SK-N-SH (cell line): ENCODE measurements at regions not wholly inside any gene's neighbourhood (a gene's known extent, or its start where the extent isn't known, plus 50 kb on each side); places are given as distances from the start of the nearest gene placed in this dataset.
A peak's percentile ranks its signal among the peaks of the same experiment; 100 is the strongest.

ENCODE experiments used
- CTCF ChIA-PET: fragments of 300-600, 350-600 bp; formaldehyde crosslinking; extraction: SDS; loops from one replicate; lab custom pipeline; 2021; lab: Yijun Ruan, JAX
- POLR2A ChIA-PET: fragments of 350-600 bp; sonication (Branson Sonifier 250); formaldehyde crosslinking; extraction: SDS; loops from one replicate; lab custom pipeline; 2020; ENCODE audit warnings: antibody characterized with exemption, inconsistent platforms; lab: Yijun Ruan, JAX
- DNase-seq: peaks from one replicate; pipeline ENCODE4 v3.0.0; 2012
- H2AFZ ChIP-seq: fragments of 200-600 bp; sonication (generic); 2 replicates; pipeline ENCODE4 v1.8.1; 2016; ENCODE audit warnings: antibody characterized with exemption, mild to moderate bottlenecking, low read depth
- H3F3A ChIP-seq: fragments of 200-600 bp; sonication (generic); replicated peaks from 2 replicates; pipeline ENCODE3; 2016; ENCODE audit warnings: antibody characterized with exemption, mild to moderate bottlenecking; ENCODE audit not compliant: insufficient read depth
- H3K27ac ChIP-seq, 2 experiments: fragments of 200-500 bp in 1 of 2; fragments of 200-600 bp in 1 of 2; sonication (Bioruptor generic) in 1 of 2; sonication (generic), shearing (Covaris generic) in 1 of 2; 2 replicates each; pipeline versions ENCODE4 v1.5.1 to v1.6.1; 2014 to 2016; ENCODE audit warnings: low read depth in 2 of 2, inconsistent platforms in 1 of 2, low read length in 1 of 2, mild to moderate bottlenecking in 1 of 2, mixed read lengths in 1 of 2
- H3K27me3 ChIP-seq: fragments of 200-600 bp; sonication (generic), shearing (Covaris generic); 2 replicates; pipeline ENCODE4 v1.6.1; 2016; ENCODE audit warnings: mixed run types; ENCODE audit not compliant: insufficient read depth
- H3K36me3 ChIP-seq, 2 experiments: fragments of 200-500 bp in 1 of 2; fragments of 200-600 bp in 1 of 2; sonication (Bioruptor generic) in 1 of 2; sonication (generic) in 1 of 2; replicated peaks in 1 of 2; 2 replicates each; pipeline versions ENCODE3 to v1.5.1; 2014 to 2016; ENCODE audit warnings: low read length in 1 of 2, mild to moderate bottlenecking in 1 of 2; ENCODE audit not compliant: insufficient read depth in 2 of 2, control insufficient read depth in 1 of 2
- H3K4me1 ChIP-seq, 2 experiments: fragments of 200-500 bp in 1 of 2; fragments of 200-600 bp in 1 of 2; sonication (Bioruptor generic) in 1 of 2; sonication (generic), shearing (Covaris generic) in 1 of 2; 2 replicates each; pipeline versions ENCODE4 v1.5.1 to v1.6.1; 2014 to 2016; ENCODE audit warnings: low read depth in 1 of 2, low read length in 1 of 2, mixed run types in 1 of 2; ENCODE audit not compliant: insufficient read depth in 2 of 2, control insufficient read depth in 1 of 2
- H3K4me2 ChIP-seq: fragments of 200-600 bp; sonication (generic), shearing (Covaris generic); 2 replicates; pipeline ENCODE4 v1.6.1; 2017; ENCODE audit warnings: mixed run types
- H3K4me3 ChIP-seq, 2 experiments: fragments of 200-500 bp in 1 of 2; fragments of 200-600 bp in 1 of 2; sonication (Bioruptor generic) in 1 of 2; sonication (generic), shearing (Covaris generic) in 1 of 2; 2 replicates each; pipeline versions ENCODE4 v1.5.1 to v1.8.1; 2014 to 2016; ENCODE audit warnings: low read depth in 2 of 2, inconsistent platforms in 1 of 2, low read length in 1 of 2, mild to moderate bottlenecking in 1 of 2, mixed read lengths in 1 of 2, moderate library complexity in 1 of 2
- H3K79me2 ChIP-seq: fragments of 200-600 bp; sonication (generic); 2 replicates; pipeline ENCODE4 v1.8.1; 2017; ENCODE audit warnings: mild to moderate bottlenecking; ENCODE audit not compliant: insufficient read depth
- H3K9ac ChIP-seq: fragments of 200-600 bp; sonication (generic); 2 replicates; pipeline ENCODE4 v1.6.1; 2017; ENCODE audit warnings: mixed run types
- H3K9me2 ChIP-seq: fragments of 200-600 bp; sonication (generic); 2 replicates; pipeline ENCODE4 v1.6.1; 2017; ENCODE audit warnings: mixed run types
- H3K9me3 ChIP-seq: fragments of 200-600 bp; sonication (generic); 2 replicates; pipeline ENCODE4 v1.6.1; 2017; ENCODE audit warnings: mixed run types, mild to moderate bottlenecking, moderate library complexity
- H4K20me1 ChIP-seq: fragments of 200-600 bp; sonication (generic); 2 replicates; pipeline ENCODE4 v1.6.1; 2017; ENCODE audit warnings: mild to moderate bottlenecking, mixed run types; ENCODE audit not compliant: insufficient read depth
- ELF1 ChIP-seq: IDR thresholded peaks from 2 replicates; pipeline ENCODE4 v1.4.0; 2012
- JUND ChIP-seq: IDR thresholded peaks from 2 replicates; pipeline ENCODE4 v1.4.0; 2012
- MXI1 ChIP-seq: IDR thresholded peaks from 2 replicates; pipeline ENCODE4 v1.6.1; 2012; ENCODE audit warnings: mild to moderate bottlenecking, low read depth, low read length, improper control_type of control experiment
- SMC3 ChIP-seq: IDR thresholded peaks from 2 replicates; pipeline ENCODE4 v1.6.1; 2012; ENCODE audit warnings: low read depth, low read length, improper control_type of control experiment
- YY1 ChIP-seq: IDR thresholded peaks from 2 replicates; pipeline ENCODE4 v1.4.0; 2012; ENCODE audit warnings: low read depth, mild to moderate bottlenecking
- WGBS: methylation state at CpG from one replicate; pipeline ENCODE4 v1.1.6; 2017; ENCODE audit warnings: low lambda C conversion rate; 5-methylcytosine and 5-hydroxymethylcytosine counted together
- TF ChIP-seq, protein P1 (sequence below): IDR thresholded peaks from 2 replicates; pipeline ENCODE4 v1.4.0; 2012; ENCODE audit warnings: low read depth
- TF ChIP-seq, protein P2 (sequence below): IDR thresholded peaks from 2 replicates; pipeline ENCODE4; 2012
- TF ChIP-seq, protein P3 (sequence below): fragments of 150-350 bp; IDR thresholded peaks from 2 replicates; pipeline ENCODE4 v1.6.1; 2017; ENCODE audit warnings: antibody characterized with exemption, low read length, low read depth, borderline replicate concordance

DNA sequence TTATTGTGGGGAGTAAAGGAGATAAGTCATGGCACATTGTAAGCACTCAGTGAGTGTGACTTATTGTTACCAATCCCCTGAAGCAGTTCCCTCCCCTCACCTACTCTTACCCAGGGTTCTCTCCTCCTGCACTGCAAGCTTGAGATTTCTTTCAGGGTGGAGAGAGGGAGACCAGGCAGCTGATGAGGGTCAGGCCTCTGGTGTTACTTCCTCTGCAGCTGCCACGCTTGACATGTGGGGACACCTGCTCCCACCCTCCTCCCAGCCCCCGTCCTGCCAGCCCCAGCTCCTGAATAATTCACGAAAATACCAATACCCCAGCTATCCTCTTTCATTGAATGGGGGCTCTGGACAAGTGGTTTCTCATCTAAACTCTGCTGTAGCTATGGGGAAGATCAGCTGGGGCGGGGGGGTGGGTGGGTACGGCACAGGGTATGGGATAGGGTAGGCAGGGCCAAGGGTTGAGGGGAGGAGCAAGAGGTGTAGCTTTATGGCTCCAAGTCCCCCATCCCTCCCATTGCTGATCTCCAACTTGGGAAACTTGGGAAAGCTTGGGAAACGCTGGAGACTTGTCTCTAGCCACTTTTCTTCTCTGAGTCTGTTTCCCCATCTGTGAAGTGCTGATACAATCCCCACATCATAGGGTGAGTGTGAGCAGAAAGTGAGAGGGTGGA, 148.5 kb upstream of the PJA1 start:
- peak; percentile 8 for DNase-seq
- H3K79me2 ChIP-seq = no peaks in the 10 kb centered on the region
- no peaks in the 10 kb centered on the region for H3K36me3 ChIP-seq
- peaks cover 16% of the 10 kb centered on the region; the same call in 1 of the 2 replicates for H3K27me3 ChIP-seq
- H3K9ac ChIP-seq = no peak overlapping the region
- no peaks in the 10 kb centered on the region for H3K9me2 ChIP-seq
- no peak overlapping the region for H3K4me3 ChIP-seq
- no peak overlapping the region for H3K27ac ChIP-seq
- no peaks in the 10 kb centered on the region for H3K9me3 ChIP-seq
- no peak overlapping the region for H3K4me2 ChIP-seq
- H2AFZ ChIP-seq = no peak overlapping the region
- 10% methylated on average over 6 of the region's 6 CpGs for WGBS
- TF ChIP-seq YY1 (no peak), ELF1 (no peak), JUND (no peak)
- TF ChIP-seq, protein P1, sequence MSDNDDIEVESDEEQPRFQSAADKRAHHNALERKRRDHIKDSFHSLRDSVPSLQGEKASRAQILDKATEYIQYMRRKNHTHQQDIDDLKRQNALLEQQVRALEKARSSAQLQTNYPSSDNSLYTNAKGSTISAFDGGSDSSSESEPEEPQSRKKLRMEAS = no peak
- CTCF ChIA-PET = interaction anchor here (0.6 kb wide), 1 partner anchor 73 kb away, joined by 3 read pairs; no protein-coding TSS in a partner anchor
- H3K4me1 ChIP-seq = no peaks in the 10 kb centered on the region; a peak in 1 of 4 replicates
- no peaks in the 10 kb centered on the region for H3F3A ChIP-seq
- H4K20me1 ChIP-seq = 0 out of 2 replicates have a peak, but pooled peaks cover 5% of the 10 kb centered on the region
- POLR2A ChIA-PET = no interaction called here

DNA sequence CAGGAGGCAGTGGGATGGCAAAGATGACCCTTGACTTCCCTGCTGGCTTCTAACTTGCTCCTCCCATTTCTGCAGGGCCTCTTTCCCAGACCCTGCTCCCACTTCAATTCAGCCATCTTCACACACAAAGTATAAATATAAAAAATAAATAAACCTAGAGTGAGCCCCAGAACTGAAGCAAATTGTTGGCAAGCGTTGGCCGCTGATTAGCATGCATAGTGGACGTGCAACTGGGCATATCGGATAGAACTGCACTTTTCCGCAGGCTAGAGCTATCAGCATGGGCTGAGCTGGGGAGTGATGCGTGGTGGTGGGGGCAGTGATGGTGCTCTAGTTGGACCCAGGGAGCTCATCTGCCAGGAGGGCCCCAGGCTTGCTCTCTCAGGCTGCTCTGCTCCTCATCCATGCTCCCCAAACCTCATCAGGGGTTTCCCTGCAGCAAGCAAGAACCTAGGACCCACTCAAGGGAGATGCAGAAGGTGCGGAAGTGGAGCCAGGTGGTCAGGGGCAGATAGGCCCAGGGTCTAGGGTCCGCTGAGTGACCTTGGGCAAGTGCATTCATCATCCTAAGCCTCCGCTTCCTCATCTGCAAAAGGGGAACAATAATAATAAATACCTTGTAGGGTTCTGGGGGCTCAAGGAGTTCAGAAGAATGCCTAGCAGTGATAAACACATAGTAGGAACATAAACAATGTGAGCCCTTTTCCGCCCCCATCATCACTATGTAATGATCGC, 146.8 kb upstream of the PJA1 start:
- Histone ChIP-seq H3K9me2 (no peaks in the 10 kb centered on the region), H3K4me1 (no peaks in the 10 kb centered on the region; a peak in 1 of 4 replicates), H2AFZ (no peak overlapping the region), H3K27me3 (peaks cover 23% of the 10 kb centered on the region), H3K36me3 (no peaks in the 10 kb centered on the region), H3F3A (no peaks in the 10 kb centered on the region), H3K4me2 (no peak overlapping the region), H3K9me3 (no peaks in the 10 kb centered on the region), H3K79me2 (no peaks in the 10 kb centered on the region), H3K9ac (no peak overlapping the region), H4K20me1 (0 out of 2 replicates have a peak, but pooled peaks cover 5% of the 10 kb centered on the region), H3K4me3 (no peak overlapping the region), H3K27ac (no peak overlapping the region)
- DNase-seq = no peak
- ChIA-PET POLR2A (no interaction called here), CTCF (no interaction called here)
- no peak for TF ChIP-seq MXI1
- TF ChIP-seq, protein P2, sequence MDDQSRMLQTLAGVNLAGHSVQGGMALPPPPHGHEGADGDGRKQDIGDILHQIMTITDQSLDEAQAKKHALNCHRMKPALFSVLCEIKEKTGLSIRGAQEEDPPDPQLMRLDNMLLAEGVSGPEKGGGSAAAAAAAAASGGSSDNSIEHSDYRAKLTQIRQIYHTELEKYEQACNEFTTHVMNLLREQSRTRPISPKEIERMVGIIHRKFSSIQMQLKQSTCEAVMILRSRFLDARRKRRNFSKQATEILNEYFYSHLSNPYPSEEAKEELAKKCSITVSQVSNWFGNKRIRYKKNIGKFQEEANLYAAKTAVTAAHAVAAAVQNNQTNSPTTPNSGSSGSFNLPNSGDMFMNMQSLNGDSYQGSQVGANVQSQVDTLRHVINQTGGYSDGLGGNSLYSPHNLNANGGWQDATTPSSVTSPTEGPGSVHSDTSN = no peak
- TF ChIP-seq SMC3 = no peak
- TF ChIP-seq, protein P3, sequence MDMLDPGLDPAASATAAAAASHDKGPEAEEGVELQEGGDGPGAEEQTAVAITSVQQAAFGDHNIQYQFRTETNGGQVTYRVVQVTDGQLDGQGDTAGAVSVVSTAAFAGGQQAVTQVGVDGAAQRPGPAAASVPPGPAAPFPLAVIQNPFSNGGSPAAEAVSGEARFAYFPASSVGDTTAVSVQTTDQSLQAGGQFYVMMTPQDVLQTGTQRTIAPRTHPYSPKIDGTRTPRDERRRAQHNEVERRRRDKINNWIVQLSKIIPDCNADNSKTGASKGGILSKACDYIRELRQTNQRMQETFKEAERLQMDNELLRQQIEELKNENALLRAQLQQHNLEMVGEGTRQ = no peak
- 47% methylated on average over 10 of the region's 11 CpGs for WGBS
